ENCODE measurements at regions not wholly inside any gene's neighbourhood (a gene's known extent, or its start where the extent isn't known, plus 50 kb on each side); places are given as distances from the start of the nearest gene placed in this dataset.

- no peak for DNase-seq
These were observed 1144.1 kb downstream of the LRFN5 start for GRCh38 chr14:42750771-42751170.

DNA sequence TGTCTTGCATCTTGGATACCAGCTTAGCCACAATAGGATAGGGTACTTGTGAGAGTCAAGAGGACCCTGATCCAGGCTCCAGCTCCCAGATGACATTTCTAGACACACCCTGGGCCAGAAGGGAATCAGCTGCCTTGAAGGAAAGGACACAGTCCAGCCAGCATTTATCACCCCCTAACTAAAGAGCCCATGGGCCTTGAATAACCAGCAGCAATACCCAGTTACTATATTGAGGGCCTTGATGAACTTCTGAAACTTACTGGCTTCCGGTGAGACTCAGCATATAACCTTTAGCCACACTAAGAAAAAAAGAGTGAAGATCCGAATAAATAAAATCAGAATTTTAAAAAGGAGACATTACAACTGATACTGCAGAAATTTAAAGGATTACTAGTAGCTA, 1135.4 kb downstream of the LRFN5 start:
- DNase-seq, result no peak

- no peak for DNase-seq
These were observed 1129.7 kb downstream of the LRFN5 start for GRCh38 chr14:42736408-42736807.

DNA sequence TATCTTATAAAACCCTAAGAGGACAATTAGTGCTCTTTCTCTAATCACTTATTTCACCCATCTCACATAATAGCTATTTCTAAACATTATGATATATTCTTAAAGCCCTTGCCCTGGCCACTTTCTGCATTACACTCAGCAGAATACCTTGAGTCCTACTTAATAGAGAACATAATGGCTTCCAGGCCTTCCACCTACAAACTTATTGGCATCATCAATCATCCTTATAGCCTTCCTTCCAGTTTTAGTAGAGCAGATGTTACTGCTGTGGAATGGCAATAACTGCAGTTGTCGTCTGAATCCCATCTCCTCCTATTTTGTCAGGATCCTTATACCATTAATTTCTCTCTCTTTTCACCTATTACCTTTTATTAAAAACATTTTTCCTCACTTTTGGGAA, 1127.4 kb downstream of the LRFN5 start:
- no peak for DNase-seq

GRCh38 chr14:42732005-42732404, 1125.3 kb downstream of the LRFN5 start:
- DNase-seq, result no peak

- DNase-seq, result no peak
These were observed 1124.8 kb downstream of the LRFN5 start for GRCh38 chr14:42731480-42731879.

DNA sequence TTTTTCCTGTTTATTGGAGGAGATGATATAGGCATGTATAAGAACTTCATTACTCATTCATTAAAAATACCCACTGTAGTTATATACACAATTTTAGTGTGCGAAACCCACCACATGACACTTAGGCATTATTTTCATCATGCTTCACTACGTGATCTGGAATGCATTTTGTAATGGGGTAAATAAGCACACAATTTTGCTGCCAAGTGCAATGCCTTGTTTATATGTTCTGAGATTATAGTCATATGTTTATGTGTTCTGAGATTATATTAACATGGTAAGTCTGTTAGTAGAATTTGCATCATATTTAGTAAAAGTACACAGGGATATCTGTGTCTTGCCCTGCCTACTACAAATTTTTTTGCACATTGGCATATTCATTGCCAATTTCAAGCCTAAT, 1123.0 kb downstream of the LRFN5 start:
- DNase-seq, result no peak

DNA sequence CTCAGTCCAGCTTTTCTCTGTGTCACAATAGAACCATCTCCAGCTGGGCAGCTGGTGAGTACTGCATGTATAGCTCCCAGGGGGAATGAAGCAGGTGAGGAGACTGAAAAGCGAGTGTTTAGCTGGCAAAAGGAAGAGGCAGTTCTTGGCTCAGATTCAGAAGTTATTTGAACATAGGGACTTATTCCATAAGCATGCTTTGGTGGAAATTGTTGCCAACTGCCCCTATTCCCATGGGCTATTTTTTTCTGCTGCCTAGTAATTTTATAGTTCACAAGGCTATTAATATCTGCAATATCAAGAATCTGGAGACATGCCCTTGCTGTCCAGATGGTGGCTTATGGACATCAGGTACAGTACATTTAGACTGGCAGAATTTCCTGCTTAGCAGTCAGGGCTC, 1112.7 kb downstream of the LRFN5 start:
- no peak for DNase-seq

DNA sequence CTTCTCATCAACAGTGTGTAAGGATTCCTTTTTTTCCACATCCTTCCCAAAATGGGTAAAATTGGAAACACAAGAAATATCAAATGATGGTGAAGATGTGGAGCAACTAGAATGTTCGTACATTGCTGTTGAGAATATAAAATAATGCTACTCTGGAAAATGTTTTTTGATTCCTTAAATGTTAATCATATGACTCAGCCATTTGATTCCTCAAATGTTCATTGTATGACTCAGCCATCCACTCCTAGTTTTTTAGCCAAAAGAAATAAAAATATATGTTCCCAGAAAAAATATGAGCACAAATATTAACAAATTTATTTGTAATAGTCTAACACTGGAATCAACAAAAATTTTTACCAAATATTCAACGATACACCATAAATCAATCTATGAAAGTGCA, 1108.6 kb downstream of the LRFN5 start:
- no peak for DNase-seq

- DNase-seq, result no peak
These were observed 1103.4 kb downstream of the LRFN5 start for GRCh38 chr14:42710071-42710470.

- no peak for DNase-seq
These were observed 1096.8 kb downstream of the LRFN5 start for GRCh38 chr14:42703501-42703900.

- DNase-seq, result no peak
These were observed 1080.7 kb downstream of the LRFN5 start for GRCh38 chr14:42687421-42687820.

DNA sequence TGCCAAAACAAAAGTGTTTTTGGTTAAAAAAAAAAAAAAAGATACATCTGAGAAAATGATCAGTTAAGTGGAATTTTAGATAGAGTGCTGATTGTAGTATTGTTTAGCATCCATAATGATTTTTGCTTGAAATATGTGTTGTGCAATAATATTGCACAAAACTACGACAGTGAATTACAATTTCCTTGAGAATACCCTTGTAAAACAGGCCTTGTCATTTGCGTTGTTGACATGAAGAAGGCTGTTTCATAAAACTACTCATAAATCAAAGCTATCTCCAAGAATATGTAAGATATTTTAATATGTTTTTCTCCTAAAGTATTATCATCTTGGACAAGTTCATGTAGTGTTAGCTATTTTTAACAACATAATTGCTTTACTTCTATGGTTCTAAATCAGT, 1077.0 kb downstream of the LRFN5 start:
- peak; percentile 35 to 38 for DNase-seq

DNA sequence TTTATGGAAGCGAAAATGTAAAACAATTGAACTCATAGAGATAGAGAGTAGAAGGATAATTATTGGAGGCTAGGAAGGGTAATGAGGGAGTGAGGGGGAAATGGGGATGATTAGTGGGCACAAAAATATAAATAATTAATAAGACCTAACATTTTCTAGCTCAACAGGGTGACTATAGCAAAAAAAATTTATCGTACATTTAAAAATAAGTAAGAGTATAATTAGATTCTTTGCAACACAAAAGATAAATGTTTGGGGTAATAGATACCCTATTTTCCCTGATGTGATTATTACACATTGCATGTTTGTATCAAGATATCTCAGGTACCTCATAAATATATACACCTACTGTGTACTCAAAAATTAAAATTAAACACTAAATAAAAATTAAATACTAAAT, 1070.0 kb downstream of the LRFN5 start:
- DNase-seq, result no peak

DNA sequence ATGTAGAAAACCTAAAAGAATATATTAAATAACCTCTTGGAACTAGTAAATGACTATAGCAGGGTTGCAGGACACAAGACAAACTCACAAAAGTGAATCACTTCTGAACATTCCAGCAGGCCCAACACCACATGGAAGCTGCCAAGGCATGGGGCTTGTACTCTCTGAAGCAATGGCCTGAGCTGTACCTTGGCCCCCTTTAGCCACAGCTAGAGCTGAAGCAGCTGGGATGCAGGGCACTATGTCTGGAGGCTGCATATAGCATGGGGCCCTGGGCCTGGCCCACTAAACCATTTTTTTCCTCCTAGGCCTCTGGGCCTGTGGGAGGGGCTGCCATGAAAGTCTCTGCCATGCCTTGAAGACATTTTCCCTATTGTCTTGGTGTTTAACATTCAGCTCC, 1067.3 kb downstream of the LRFN5 start:
- DNase-seq, result no peak

GRCh38 chr14:42671636-42672035, 1065.0 kb downstream of the LRFN5 start:
- DNase-seq, result no peak

DNA sequence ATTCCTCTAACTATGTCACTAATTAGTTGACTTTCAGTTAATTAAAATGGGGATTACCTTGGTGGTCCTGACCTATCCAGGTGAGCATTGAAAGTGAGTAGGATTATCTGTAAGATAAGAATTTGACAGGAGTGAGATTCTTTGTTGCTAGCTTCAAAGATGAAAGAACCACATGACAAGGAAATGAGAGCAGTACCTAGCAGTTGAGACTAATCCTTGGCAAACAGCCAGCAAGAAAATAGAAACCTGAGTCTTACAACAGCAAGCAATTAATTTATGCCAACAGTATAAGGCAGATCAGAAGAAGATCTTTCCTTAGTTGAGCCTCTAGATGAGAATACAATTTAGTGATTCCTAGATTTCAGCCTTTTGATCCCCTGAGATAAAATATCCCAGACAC, 1058.4 kb downstream of the LRFN5 start:
- no peak for DNase-seq

GRCh38 chr14:42664190-42664589, 1057.5 kb downstream of the LRFN5 start:
- no peak for DNase-seq

DNA sequence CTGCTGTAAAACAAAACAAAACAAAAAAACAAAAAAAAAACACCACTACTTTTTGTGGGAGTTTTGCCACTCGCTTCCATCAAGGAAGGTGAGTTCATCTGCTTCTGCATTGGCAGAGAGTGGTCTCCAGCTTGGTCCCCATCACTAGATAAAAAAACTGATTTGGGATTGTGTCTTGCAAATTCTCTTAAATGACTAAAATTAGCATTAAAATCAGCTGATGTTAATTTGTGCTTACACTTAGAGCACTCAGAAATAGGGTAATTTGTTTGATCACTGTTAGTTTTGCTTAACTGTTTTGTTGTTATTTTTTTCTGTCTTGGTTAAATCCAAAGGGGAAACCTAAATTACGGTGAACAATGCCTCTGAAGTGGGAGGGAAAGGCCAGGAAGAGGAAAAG, 1048.0 kb downstream of the LRFN5 start:
- DNase-seq, result no peak

- no peak for DNase-seq
These were observed 1036.1 kb downstream of the LRFN5 start for GRCh38 chr14:42642787-42643186.

DNA sequence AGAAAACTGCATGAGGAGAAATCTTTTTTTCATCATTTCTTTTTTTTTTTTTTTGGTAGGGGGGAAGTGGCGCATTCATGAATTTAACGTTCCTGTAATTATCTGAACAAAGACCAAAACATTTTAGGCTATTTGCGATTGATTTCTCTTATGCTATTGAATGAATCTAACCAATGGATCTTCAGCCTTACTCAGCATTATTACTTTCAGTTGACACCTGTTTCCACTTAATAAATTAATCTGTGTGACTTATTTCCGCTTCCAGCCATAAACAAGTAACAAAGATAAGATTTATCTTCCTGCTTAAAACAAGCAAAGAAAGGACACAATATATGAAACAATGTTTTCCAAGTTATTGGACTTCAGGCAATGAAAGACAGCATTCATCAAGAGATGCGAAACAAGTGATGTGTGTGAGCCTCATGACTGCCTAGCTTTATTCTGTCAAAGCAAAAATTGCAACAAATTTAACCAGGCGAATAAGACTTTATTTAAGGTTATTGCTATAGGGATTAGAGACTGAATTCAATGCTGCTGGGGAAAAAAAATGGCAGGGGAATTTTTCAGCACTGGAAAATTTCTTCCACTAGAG, 1026.9 kb downstream of the LRFN5 start:
- no peak for DNase-seq

DNA sequence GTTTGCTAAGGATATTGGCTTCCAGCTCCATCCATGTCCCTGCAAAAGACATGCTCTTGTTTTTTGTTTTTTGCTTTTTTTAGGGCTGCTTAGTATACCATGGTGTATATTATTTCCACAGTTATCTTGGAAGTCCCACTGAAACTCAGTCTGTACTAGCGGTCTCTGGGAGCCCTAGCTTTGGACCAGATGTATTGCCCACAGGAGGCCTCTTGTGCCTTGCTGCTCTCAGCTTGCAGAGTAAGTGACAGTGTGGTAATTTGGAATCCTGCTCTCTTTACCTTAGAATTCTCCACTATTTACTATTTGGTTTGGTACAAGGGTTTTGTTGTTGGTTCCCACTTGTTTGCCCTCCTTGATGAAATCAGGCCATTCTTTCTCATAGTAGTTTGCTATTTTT, 1022.9 kb downstream of the LRFN5 start:
- no peak for DNase-seq

- DNase-seq, result no peak
These were observed 1021.9 kb downstream of the LRFN5 start for GRCh38 chr14:42628602-42629001.

DNA sequence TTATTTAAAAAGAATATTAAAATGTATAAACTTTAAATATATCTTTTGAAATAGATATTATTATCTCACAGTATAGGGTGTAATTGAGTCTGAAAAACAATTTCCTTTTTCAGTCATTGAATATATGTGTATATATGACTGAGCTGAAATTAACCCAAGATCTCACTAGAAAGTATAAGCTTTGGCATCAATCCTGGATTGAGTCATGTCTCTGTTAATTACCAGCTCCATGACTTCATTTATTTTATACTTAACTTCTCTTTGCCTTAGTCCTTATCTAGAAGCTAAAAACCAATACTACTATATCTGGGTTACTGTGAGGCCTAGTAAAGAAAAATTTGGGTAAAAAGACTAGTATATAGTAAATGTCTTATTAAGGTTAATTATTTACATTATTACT, 1020.3 kb downstream of the LRFN5 start:
- no peak for DNase-seq
